GM12875 (cell line): ENCODE measurements at regions not wholly inside any gene's neighbourhood (a gene's known extent, or its start where the extent isn't known, plus 50 kb on each side); places are given as distances from the start of the nearest gene placed in this dataset.

Experiments
- H3K4me3 ChIP-seq: one replicate; pipeline ENCODE4 v1.5.1; 2011; ENCODE audit warnings: low read depth, low read length, control low read depth
- CTCF ChIP-seq: IDR thresholded peaks from 2 replicates; pipeline ENCODE4 v1.5.1; 2011; ENCODE audit warnings: low read depth, mild to moderate bottlenecking, control low read depth, inconsistent platforms, low read length, moderate library complexity, borderline replicate concordance; ENCODE audit not compliant: insufficient read depth

GRCh38 chr11:97856666-97857065, 1164.1 kb upstream of the CNTN5 start:
- no peak overlapping the region for H3K4me3 ChIP-seq
- TF ChIP-seq CTCF, result no peak

GRCh38 chr11:97860237-97860636, 1160.5 kb upstream of the CNTN5 start:
- H3K4me3 ChIP-seq, result no peak overlapping the region
- no peak for TF ChIP-seq CTCF

GRCh38 chr11:97862021-97862420, 1158.7 kb upstream of the CNTN5 start:
- TF ChIP-seq CTCF, result no peak
- H3K4me3 ChIP-seq, result no peak overlapping the region

GRCh38 chr11:97865424-97866012, 1155.2 kb upstream of the CNTN5 start:
- no peak for TF ChIP-seq CTCF
- H3K4me3 ChIP-seq, result no peak overlapping the region

GRCh38 chr11:97871816-97872215, 1148.9 kb upstream of the CNTN5 start:
- no peak for TF ChIP-seq CTCF
- no peak overlapping the region for H3K4me3 ChIP-seq

- TF ChIP-seq CTCF, result no peak
- no peak overlapping the region for H3K4me3 ChIP-seq
Measured at GRCh38 chr11:97880209-97880608, 1140.5 kb upstream of the CNTN5 start.

- TF ChIP-seq CTCF, result no peak
- no peak overlapping the region for H3K4me3 ChIP-seq
Measured at GRCh38 chr11:97883086-97883485, 1137.7 kb upstream of the CNTN5 start.
